ENCODE measurements at regions not wholly inside any gene's neighbourhood (a gene's known extent, or its start where the extent isn't known, plus 50 kb on each side); places are given as distances from the start of the nearest gene placed in this dataset.

DNA sequence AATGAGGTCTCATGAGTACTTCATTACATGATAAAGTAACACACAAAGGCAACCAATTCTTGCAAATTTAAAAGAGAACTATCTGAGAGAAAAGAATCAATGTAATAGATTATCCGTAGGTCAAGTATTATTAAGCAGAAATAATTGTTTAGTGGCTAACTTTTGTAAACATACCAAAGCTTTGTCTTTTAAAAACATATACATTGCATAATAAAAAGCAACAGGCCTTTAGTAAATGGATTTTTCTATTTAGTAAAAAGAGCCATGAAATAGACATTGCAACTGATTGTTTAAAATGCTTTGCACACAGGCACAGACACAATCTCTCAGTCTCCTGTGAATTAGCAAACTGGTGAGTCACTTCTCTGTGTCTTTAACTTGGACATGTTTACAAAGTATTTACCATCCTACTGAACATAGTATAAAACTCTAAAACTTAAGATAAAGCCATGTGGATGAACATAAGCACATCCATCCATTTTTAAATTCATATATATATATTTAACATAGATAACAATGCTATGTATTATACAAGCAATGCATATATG, 518.7 kb upstream of the MGAT4C start:
- no peaks in the 10 kb centered on the region for H3K4me1 Mint-ChIP-seq (ENCODE audit: low read depth, unreplicated experiment)
- no peaks in the 10 kb centered on the region for H3K27me3 Mint-ChIP-seq (ENCODE audit: unreplicated experiment)
- no peak overlapping the region for H3K27ac Mint-ChIP-seq (ENCODE audit: unreplicated experiment)
- no peaks in the 10 kb centered on the region for H3K9me3 Mint-ChIP-seq (ENCODE audit: low read depth, unreplicated experiment)
- no peak for TF ChIP-seq CTCF (IDR thresholded peaks at IDR 0.05; ENCODE audit: unreplicated experiment)
- CTCF ChIA-PET, result no interaction called here
- H3K36me3 Mint-ChIP-seq (ENCODE audit: insufficient read depth, unreplicated experiment), result no peaks in the 10 kb centered on the region
- DNase-seq, result no peak
- no TSS peak for BruUV-seq (replicated peaks)
- intact Hi-C loops (cut with micrococcal nuclease; ENCODE audit: unreplicated experiment), result no loop called here
- H3K4me3 Mint-ChIP-seq (ENCODE audit: low read depth, unreplicated experiment), result no peak overlapping the region

- Mint-ChIP-seq H3K9me3 (ENCODE audit: low read depth, unreplicated experiment) (no peaks in the 10 kb centered on the region), H3K27ac (ENCODE audit: unreplicated experiment) (no peak overlapping the region), H3K4me1 (ENCODE audit: low read depth, unreplicated experiment) (no peaks in the 10 kb centered on the region), H3K36me3 (ENCODE audit: insufficient read depth, unreplicated experiment) (no peaks in the 10 kb centered on the region), H3K4me3 (ENCODE audit: low read depth, unreplicated experiment) (no peak overlapping the region), H3K27me3 (ENCODE audit: unreplicated experiment) (no peaks in the 10 kb centered on the region)
- intact Hi-C loops (cut with micrococcal nuclease; ENCODE audit: unreplicated experiment), result no loop called here
- BruUV-seq (replicated peaks), result no TSS peak
- CTCF ChIA-PET, result interaction anchor here (0.6 kb wide), 1 partner anchor 15 kb away, joined by 3 read pairs; no protein-coding TSS in a partner anchor
- TF ChIP-seq CTCF (IDR thresholded peaks at IDR 0.05; ENCODE audit: unreplicated experiment), result no peak
- DNase-seq, result no peak
Observed at GRCh38 chr12:86772696-86773095, 516.5 kb upstream of the MGAT4C start.

DNA sequence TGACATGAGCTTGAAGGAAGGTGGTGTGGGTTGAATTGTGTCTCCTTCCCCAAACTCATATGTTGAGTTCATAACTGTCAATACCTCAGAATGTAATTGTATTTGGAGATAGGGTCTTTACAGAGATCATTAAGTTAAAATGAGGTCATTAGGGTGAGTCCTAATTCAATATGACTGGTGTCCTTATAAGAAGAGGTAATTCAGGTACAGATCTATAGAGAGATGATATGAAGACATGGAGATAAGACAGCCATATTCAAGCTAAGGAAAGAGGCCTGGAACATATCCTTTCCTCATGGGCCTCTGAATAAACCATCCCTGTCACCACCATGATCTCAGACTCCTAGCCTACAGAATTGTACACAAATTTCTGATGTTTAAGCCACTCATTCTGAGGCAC, 514.7 kb upstream of the MGAT4C start:
- DNase-seq, result no peak
- TF ChIP-seq CTCF (IDR thresholded peaks at IDR 0.05; ENCODE audit: unreplicated experiment), result no peak
- BruUV-seq (replicated peaks), result no TSS peak
- Mint-ChIP-seq H3K9me3 (ENCODE audit: low read depth, unreplicated experiment) (peaks cover 3% of the 10 kb centered on the region), H3K27me3 (ENCODE audit: unreplicated experiment) (no peaks in the 10 kb centered on the region), H3K4me1 (ENCODE audit: low read depth, unreplicated experiment) (no peaks in the 10 kb centered on the region), H3K27ac (ENCODE audit: unreplicated experiment) (no peak overlapping the region), H3K36me3 (ENCODE audit: insufficient read depth, unreplicated experiment) (no peaks in the 10 kb centered on the region), H3K4me3 (ENCODE audit: low read depth, unreplicated experiment) (no peak overlapping the region)
- intact Hi-C loops (cut with micrococcal nuclease; ENCODE audit: unreplicated experiment), result no loop called here
- CTCF ChIA-PET, result no interaction called here

DNA sequence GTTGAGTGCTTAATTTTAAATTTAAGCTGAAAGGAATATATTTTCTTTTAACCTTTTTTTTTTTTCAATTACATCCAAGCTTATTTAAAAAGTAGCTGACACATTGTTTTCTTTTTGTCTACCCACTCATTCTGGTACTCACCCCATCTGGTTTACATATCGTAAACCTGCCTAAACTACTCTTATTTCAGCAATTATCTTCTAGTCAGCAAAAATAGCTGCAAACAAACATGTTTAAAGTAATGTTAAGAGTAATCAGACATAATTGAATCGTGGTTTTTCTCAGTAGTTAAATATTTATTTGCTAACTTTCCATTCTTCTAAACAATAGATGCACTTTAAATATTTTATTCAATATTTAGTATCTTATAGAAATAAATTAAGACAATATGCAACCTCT, 492.7 kb upstream of the MGAT4C start:
- Mint-ChIP-seq H3K27me3 (ENCODE audit: unreplicated experiment) (no peaks in the 10 kb centered on the region), H3K27ac (ENCODE audit: unreplicated experiment) (no peak overlapping the region), H3K4me3 (ENCODE audit: low read depth, unreplicated experiment) (no peak overlapping the region), H3K36me3 (ENCODE audit: insufficient read depth, unreplicated experiment) (no peaks in the 10 kb centered on the region), H3K9me3 (ENCODE audit: low read depth, unreplicated experiment) (no peaks in the 10 kb centered on the region), H3K4me1 (ENCODE audit: low read depth, unreplicated experiment) (no peaks in the 10 kb centered on the region)
- no peak for TF ChIP-seq CTCF (IDR thresholded peaks at IDR 0.05; ENCODE audit: unreplicated experiment)
- DNase-seq, result no peak
- intact Hi-C loops (cut with micrococcal nuclease; ENCODE audit: unreplicated experiment), result no loop called here
- CTCF ChIA-PET, result no interaction called here
- BruUV-seq (replicated peaks), result no TSS peak
